ENCODE measurements at regions not wholly inside any gene's neighbourhood (a gene's known extent, or its start where the extent isn't known, plus 50 kb on each side); places are given as distances from the start of the nearest gene placed in this dataset.

- no peak overlapping the region for H2AK5ac ChIP-seq (ENCODE audit: low read depth, low read length)
- TF ChIP-seq CEBPB (IDR thresholded peaks at IDR 0.05; ENCODE audit: low read depth, low read length) (no peak), POLR2A (IDR thresholded peaks at IDR 0.05; ENCODE audit: low read depth, low read length) (no peak), FOS (IDR thresholded peaks at IDR 0.05; ENCODE audit: low read depth, low read length) (no peak), RFX5 (IDR thresholded peaks at IDR 0.05; ENCODE audit: low read depth, low read length) (no peak), USF2 (IDR thresholded peaks at IDR 0.05; ENCODE audit: low read depth, low read length) (no peak), CHD1 (IDR thresholded peaks at IDR 0.05; ENCODE audit: low read depth, low read length) (no peak)
- POLR2A ChIA-PET (ENCODE audit: unreplicated experiment), result no interaction called here
- no peak overlapping the region for H2AFZ ChIP-seq (replicated peaks; ENCODE audit: low read length, poor library complexity)
- no peaks in the 10 kb centered on the region for H3K79me1 ChIP-seq (ENCODE audit: low read depth in 1 of 2, low read length in 2 of 2)
- in situ Hi-C loops (cut with MboI; ENCODE audit: low sequenced_read_pairs), result no loop called here
- no peaks in the 10 kb centered on the region for H3K9me3 ChIP-seq (ENCODE audit: control insufficient read depth, insufficient read depth, low read length)
- BruUV-seq (replicated peaks), result no TSS peak
- no peak overlapping the region for H3K9ac ChIP-seq (ENCODE audit: low read depth, low read length)
- no peaks in the 10 kb centered on the region for H3K27me3 ChIP-seq (ENCODE audit: control insufficient read depth, insufficient read depth, low read length)
- no peaks in the 10 kb centered on the region for H3K36me3 ChIP-seq (ENCODE audit: control insufficient read depth, insufficient read depth, low read length)
- no peak overlapping the region for H3K4ac ChIP-seq (ENCODE audit: low read depth, low read length)
- ATAC-seq (ENCODE audit: low read depth) (peak; percentile 93), DNase-seq (peak; percentile 69)
- H3K4me1 ChIP-seq (ENCODE audit: control insufficient read depth, insufficient read depth, low read length), result no peaks in the 10 kb centered on the region
- no peak overlapping the region for H3K18ac ChIP-seq (ENCODE audit: low read depth, low read length)
- no peak overlapping the region for H2BK5ac ChIP-seq (ENCODE audit: low read depth, low read length, poor library complexity, severe bottlenecking)
- intact Hi-C loops (cut with micrococcal nuclease), result no loop called here
- no peak overlapping the region for H3K56ac ChIP-seq (ENCODE audit: extremely low read depth, insufficient read depth, low read length)
- no peak overlapping the region for H3K4me3 ChIP-seq (ENCODE audit: insufficient read depth, low read depth, low read length)
- H4K5ac ChIP-seq (ENCODE audit: low read depth, low read length), result no peak overlapping the region
- no peak overlapping the region for H4K91ac ChIP-seq (ENCODE audit: insufficient read depth, low read depth, low read length)
- H2BK15ac ChIP-seq (ENCODE audit: low read depth, low read length), result no peak overlapping the region
- H3K9me1 ChIP-seq (ENCODE audit: insufficient read depth, low read length), result no peaks in the 10 kb centered on the region
- no peaks in the 10 kb centered on the region for H4K20me1 ChIP-seq (ENCODE audit: insufficient read depth, low read length)
- H4K8ac ChIP-seq (ENCODE audit: low read depth in 2 of 2, low read length in 2 of 2), result no peak overlapping the region
- H2BK20ac ChIP-seq (ENCODE audit: low read depth, low read length), result no peak overlapping the region
- no peak overlapping the region for H3K27ac ChIP-seq (ENCODE audit: insufficient read depth, low read length)
- no peak overlapping the region for H3K4me2 ChIP-seq (ENCODE audit: low read depth, low read length)
- H2AK9ac ChIP-seq (replicated peaks; ENCODE audit: low read depth, low read length, poor library complexity), result no peak overlapping the region
- no peak overlapping the region for H3K23ac ChIP-seq (ENCODE audit: low read depth, low read length)
- no peak overlapping the region for H3K14ac ChIP-seq (replicated peaks; ENCODE audit: low read depth, low read length)
- no peak overlapping the region for H2BK120ac ChIP-seq (ENCODE audit: low read depth, low read length)
- dilution Hi-C loops (cut with HindIII; ENCODE audit: low sequenced_read_pairs, unreplicated experiment), result no loop called here
- CTCF ChIA-PET, result interaction anchor here (0.6 to 1.0 kb wide), 2 partner anchors 8 to 357 kb away, joined by 3 to 8 read pairs; no protein-coding TSS in a partner anchor
Measured at GRCh38 chr13:33471204-33471603, 185.6 kb upstream of the STARD13 start.

Measured in IMR-90 (cell line).